Bone marrow (tissue), 2 donors: ENCODE measurements at regions not wholly inside any gene's neighbourhood (a gene's known extent, or its start where the extent isn't known, plus 50 kb on each side); places are given as distances from the start of the nearest gene placed in this dataset.
"Not testable (repeated sequence)": the region's sequence is repeated elsewhere in the genome, so short reads cannot be mapped to it uniquely, and the experiment has no call there.

Experiments used
- DNase-seq, 2 donors: peaks; one replicate each; lab custom pipeline; 2025; lab: John Stamatoyannopoulos, UW

DNA sequence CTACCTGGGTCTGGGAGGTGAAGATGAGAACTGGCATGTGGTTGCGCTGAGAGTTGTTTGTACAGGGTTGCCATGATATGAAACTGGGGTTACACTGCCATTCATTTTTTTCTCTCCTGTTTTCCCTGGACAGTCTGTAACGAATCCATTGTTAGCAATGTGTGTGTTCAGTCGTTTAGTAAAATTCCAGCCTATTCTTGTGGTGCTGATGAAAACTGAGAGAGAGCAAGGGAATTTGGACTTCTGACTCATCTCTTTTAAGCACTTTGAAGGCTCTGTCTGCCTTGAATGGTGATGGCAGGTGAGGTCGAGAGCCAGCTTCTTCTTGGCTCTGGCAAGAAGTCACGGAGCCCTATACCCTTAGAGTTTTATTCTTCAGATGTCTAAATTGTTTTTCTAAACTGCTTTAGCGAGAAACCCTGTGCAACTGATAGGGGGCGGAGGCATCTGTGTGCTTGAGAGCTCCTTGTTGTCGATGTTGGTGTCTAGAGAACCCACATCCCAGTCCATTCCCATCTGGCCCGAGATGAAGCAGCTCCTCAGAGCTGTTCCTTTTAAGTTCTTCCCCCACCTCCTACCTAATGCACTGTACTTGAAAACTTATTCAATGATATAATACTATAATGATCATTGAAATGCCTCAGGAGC, 204.4 kb downstream of the TMX1 start:
- DNase-seq: no peak

DNA sequence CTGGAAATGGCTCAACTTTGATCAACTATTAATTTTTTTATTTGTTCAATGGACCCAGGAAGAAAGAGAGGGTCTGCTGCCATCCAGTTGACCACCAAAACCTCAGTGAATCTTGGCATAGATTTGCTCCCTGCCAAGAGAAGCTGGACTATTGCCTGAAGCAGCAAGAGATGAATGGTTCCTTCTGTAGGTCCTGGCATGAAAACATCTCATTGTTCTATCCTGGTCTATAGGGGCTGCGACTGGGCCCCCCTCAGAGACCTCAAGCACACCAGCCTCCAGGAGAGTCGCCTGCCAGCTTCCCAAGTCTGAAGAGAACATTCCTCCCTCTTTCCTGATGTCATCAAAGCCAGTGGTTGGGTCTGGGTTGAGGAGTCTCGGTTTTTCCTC, 204.9 kb downstream of the TMX1 start:
- no peak for DNase-seq

DNA sequence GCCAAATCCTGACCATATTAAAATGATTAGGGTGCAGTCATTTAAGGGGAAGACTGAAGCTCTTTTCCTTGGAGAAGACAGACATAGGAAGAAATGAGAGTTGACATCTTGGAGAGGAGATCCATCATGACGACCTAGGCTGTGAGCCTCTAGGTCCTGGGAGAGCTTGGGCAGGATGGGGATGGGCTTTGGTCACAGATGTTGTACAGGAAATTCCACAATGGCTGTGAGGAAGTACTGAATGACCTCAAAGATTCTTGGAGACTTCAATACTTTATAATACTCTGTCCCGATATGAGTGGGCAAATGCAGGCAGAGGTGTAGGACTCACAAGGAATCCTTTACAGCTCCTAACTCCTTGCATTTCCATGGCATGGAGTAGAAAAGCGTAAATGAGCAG, 204.9 kb upstream of the FRMD6 start:
- no peak for DNase-seq

DNA sequence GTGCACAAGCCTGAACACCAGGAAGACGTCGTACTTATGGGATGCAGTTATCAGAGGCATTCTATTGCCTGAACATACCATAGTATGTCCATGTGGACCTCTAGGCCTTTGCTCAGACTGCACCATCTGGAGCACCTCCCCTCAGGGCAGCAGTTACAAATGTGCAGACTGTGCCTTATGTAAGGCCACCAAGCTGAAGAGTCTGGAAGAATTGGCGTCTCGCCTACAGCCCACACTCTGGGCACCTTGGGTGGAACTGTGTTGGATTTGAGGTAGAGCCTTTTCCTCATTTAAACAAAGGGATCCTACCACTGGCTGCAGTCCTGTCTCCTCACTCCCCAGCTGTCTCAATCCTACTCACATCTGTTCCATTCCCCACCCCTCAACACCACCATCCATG, 204.3 kb upstream of the FRMD6 start:
- DNase-seq: no peak

DNA sequence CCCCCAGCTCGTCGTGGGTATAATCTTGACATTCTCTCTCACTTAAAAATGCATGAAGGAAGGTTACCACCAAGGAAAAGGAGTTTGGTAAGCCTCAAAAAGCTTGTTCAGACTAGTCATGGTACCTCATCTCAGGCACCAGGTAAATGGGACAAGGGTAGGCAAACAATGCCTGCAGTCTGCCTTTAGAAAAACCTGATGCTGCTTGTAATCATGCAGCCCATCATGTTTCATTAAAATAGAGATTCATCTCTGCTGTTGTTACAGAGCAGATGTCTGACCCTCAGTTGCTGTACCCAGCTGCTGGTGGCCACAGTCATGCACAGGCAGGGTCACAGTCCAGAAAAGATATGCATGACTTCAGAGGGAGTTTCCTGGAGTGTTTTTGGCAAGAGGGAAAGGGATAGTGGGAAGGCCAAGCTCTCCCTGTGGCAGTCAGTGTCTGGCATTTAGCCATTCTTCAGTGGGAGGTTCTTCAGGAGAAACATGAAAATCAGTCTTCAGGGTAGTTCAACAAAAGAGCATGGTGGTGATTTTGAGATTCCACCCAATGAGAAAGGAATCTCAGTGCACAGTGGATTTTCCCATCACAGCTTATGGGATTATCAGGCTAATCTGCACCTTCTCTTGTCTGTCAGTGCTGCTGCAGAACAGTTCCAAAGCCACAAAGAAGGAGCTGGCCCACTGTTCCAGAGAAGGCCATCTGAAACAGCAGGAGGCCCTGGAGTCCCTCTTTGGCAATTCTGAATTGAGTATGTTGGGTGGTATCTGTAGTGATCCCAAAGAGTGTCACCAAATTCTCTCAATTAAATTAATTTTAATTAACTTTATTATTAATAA, 202.7 kb upstream of the FRMD6 start:
- no peak for DNase-seq

DNA sequence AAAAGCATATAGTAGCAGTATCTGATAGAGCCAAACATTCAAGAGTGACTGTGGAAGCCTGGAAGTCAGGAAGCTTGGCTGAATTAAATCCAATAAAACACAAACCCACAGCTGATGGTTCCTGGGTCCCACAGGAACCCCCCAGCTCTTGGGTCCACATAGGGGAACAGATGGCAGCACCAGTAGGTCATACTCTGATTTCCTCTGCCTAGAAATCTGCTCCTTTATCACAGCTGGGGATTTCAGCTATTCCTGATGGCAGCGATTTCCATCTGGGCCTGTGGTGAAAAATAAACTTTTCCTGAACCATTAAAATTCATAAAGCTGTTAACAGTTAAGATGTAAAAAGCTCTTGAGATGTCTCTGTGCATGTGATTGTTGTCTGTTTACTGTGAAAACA, 202.0 kb upstream of the FRMD6 start:
- no peak for DNase-seq

DNA sequence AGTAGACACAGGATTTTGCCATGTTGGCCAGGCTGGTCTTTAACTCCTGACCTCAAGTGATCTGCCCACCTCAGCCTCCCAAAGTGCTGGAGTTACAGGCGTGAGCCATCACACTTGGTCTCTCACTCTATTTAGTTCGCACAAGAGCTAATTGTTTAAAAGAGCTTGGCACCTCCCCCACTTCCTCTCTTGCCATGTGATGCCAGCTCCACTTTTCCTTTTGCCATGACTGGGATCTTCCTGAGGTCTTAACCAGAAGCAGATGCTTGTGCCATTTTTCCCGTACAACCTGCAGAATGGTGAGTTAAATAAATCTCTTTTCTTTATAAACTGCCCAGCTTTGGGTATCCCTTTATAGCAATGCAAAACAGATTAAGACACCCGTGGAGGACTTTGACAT, 200.1 kb upstream of the FRMD6 start:
- no peak for DNase-seq

DNA sequence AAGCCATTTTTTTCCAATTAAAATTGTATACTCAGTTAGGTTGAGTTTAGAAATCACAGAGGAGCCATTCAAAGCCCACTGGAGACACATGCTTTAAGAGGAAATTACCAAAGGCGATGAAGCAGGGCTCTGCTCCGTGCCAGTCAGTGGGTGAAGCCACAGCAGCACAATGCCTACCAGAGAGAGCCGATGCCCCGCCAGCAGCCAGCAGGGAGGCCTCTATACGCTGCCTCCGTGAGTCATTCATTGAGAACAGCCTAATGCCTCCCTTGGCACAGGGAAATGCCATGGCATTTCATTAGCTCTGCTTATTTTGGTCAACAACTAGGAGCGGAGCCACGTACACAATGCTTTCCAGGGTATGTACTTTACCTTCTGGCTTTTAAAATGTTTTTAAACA, 197.8 kb upstream of the FRMD6 start:
- DNase-seq: no peak

DNA sequence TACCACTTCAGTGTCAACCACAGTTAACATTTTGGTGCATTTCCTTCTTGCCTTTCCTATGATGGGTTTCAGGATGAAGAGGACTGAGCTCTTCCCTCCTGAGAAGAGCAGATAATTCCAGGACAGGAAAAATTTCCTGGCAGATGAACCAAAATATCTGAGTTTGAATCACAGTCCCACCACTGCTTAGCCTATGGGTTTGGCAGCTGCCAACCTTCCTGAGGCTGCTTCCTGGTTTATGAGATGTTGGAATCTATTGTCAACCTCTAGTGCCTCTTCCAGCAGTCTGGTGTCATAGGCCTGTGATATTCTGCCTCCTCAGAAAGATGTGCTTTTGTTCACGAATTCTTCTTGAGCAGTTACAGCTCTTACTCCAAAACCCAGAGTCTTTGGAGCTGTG, 197.4 kb upstream of the FRMD6 start:
- DNase-seq: no peak

DNA sequence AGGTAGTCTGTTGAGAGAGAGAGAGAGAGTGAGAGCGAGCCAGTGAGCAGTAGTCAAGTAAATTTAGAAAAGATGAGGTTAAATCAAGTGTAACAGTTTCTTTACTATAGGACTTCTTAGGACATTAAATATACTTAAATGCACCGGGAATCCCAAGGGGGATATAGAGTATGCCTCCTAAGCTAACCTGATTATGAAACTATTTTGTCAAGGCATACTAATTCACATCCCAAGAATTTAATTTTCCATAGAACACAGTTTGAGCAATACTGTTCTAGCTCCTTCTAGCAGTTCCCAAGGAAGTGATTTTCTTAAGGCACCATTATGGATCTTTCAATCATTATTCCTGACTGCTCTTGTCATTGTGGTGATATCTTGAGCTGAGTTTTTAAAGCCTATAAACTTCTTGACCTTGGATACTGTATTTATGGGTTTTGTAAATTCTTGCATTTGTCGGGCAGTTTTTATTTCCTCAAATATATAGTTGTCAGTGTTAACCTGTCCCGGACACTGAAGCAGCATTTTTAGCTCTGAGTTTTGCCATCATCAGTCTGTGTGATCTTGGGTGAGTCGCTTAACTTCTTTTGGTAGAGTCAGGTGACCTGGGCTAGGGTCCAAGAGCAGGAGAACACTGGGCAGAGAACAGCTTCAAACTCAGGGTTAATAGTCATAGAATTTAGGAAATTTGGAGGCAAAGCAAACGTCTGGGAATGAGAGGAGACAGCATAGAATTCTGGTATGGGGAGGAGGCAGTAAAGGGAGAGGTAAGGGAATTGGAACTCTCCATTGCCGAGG, 196.5 kb upstream of the FRMD6 start:
- no peak for DNase-seq

DNA sequence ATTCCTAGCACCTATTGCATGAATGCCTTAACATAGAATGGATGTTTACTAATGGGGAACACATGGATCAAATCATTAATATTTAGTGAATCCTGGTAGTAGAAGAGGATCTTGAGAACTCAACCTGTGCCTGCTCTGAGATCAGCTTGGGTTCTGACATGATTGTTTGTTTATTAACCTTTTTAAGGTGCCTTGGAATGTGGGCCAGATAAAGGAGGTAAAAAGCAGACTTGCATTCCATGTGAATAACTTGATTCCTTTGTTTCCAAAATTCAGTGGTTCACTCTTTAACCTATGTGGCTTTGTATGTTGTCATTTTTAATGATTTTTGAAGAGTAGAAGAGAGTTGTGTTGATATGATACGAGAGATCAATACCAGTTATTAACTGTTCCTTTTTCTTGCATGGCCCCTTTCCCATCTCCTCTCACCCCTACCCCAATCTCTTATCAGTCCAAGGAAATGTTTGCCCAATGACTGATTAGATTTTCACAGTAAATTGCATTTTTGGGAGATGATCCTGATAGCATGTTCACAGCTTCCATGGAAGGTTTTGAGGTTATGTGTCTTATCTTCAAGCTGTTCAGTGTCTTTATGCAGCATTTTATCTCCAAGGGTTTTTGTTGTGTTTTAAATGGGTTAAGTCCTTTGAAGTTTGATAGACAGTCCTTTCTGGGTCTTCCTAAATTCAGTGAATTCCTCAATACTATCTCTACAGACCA, 193.7 kb upstream of the FRMD6 start:
- no peak for DNase-seq

DNA sequence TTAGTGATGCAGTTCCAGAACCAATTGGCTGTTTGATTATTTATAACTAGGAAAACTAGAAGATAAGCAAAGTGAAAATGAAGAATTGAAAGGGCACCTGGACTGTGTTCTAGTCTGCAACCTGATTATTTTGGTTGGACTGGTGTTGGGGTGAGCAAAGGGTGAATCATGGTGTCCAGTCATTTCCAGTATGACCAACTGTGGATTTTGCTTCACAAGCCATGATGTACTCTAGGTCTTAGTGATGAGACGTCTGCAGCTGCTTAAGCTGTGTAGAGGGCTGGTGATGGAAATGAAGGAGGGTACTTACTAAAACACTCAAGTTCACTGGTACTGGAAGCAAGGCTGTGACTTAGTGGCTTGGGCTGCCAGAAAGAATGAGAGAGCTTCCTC, 193.2 kb upstream of the FRMD6 start:
- DNase-seq: no peak

DNA sequence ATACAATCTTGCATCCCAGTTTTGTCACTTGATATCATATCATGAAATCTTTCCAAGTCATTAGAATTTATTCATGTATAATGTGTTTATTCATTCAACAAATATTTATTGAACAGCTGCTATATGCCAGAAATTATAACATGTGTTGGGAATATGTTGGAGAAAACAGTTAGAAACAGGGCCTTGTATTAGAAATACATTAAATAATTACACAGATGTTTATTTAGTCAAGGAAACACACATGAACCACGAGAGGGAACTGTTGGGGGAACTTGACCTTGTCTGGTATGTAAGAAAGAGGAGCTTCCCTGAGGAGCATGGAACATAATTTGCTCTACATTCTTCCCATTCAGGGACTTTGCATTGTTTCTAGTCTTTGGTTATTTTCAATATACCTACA, 191.7 kb upstream of the FRMD6 start:
- DNase-seq: no peak

DNA sequence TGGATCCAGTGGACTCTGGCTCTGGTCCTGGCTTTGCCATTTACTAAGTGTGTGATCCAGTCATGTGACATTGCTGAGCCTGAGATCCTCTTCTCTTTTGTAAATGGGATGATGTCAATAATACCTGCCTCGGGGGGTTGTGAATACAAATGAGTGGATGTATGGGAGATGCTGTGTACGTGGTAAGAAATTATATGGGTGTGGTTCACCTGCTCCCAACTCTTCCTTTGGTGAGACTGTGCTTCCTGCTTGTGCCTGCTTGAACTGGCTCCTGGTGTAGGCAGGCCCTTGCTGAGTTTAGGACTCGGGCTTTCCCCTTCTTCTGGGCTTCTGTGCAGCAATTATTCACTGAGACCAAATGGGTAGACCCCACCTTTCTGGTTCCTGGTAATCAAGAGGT, 189.5 kb upstream of the FRMD6 start:
- DNase-seq: no peak

DNA sequence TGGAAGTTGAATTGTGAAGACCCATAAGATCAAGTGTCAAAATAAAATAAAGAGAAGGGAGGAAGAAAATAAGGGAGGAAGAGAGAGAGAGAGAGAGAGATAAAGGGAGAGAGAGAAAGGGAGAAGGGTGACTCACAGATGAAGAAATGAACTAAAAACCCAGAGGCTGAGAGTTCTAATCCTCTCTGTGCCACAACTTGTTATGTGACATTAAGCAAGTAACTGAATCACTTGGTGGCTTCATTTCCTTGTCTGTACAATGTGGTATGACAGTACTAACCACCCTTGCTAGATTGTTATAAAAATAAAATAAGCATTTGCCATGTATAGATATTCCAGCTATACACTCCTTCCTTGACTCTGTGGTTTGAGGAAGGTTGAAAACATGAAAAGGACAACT, 189.0 kb upstream of the FRMD6 start:
- DNase-seq: no peak

DNA sequence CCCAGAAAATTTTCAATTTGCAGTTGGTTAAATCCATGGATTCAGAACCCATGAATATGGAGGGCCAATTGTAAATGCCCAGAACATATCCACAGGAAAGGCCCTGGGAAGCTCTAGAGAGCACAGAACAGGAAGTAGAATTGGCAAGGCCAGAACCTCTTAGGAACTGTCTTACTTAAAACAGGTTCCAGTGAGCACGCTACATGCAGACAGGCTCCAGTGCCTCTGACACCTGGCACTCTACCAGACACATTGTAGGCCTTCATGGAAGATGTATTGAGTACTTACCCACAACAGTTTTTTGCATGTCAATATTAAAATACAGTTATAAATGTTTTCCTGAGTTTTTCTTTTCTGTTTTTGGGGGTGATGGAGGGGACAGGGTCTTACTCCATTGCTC, 188.2 kb upstream of the FRMD6 start:
- no peak for DNase-seq

DNA sequence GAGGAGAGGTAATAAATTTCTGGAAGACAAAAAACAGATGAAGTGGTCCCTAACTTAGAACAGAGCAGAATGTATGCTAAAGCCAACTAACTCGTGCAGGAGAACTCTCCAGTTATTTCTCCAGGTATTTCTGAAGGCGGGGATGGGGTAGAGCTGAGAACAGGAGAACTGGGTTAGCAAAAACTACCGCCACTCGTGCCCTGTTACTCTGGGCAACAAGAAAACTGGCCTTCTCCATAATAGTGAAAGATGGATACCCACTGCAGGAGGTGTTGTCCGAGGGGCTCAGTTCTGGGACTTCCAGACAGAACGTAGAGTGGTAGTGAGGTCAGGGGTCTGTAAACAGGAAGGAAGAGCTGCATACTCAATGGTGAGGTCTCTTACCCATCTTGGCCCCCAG, 187.3 kb upstream of the FRMD6 start:
- no peak for DNase-seq

DNA sequence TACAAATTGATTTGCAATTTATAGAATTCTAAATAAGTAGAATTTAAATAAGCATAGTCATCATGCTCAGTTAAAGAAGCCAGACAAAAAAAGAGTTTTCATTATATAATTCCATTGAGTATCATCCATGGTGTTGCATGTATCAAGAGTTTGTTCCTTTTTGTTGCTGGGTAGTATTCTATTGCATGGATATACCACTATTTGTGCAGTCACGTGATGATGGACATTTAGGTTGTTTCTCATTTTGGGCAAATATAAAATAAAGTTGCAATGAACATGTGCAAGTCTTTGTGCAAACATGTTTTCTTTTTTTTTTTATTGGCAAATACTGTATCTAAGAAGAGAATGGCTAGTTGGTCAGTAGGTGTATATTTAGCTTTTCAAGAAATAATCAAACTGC, 186.2 kb upstream of the FRMD6 start:
- no peak for DNase-seq

DNA sequence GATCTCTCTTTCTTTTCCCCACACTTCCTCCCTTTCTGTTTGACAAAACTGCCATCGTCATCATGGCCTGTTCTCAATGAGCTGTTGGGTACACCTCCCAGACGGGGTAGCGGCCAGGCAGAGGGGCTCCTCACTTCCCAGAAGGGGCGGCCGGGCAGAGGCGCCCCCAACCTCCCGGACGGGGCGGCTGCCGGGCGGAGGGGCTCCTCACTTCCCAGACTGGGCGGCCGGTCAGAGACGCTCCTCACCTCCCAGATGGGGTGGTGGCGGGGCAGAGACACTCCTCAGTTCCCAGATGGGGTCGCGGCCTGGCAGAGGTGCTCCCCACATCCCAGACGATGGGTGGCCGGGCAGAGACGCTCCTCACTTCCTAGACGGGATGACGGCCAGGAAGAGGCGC, 184.3 kb upstream of the FRMD6 start:
- not testable (repeated sequence) for DNase-seq

DNA sequence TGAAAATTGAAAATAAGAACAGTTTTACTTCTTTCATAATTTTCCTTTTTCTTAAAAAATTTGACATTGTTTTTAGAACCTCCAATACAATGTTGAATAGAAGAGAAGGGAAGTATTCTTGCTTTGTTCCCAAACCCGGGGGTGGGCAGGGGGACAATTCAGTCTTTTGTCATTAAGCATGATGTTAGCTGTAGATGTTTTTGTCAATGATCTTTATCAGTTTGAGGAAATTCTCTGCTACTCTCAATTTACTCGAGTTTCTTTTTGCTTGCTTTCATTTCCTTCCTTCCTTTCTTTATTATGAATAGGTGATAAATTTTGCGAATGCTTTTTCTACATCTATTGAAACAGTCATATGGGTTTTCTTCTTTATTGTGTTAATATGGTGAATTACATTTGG, 183.2 kb upstream of the FRMD6 start:
- DNase-seq: no peak

DNA sequence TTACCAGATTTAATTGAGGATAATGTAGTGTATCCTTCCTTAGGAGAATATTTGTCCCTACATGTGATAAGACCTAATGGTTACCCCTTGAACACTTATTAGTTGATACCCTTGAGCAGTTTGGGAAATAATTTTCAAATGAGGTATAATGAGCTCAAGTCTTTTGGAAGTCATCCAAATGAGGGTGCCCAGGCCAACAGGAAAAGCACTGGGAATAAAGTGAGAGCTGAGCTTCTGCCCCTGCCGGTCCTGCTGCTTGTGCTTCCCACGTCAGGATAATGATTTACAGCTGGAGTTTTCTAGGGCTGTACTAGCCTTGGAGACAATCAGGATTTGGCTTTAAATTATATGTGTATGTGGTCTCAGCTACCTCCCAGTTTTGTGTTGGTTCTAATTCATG, 178.8 kb upstream of the FRMD6 start:
- no peak for DNase-seq

DNA sequence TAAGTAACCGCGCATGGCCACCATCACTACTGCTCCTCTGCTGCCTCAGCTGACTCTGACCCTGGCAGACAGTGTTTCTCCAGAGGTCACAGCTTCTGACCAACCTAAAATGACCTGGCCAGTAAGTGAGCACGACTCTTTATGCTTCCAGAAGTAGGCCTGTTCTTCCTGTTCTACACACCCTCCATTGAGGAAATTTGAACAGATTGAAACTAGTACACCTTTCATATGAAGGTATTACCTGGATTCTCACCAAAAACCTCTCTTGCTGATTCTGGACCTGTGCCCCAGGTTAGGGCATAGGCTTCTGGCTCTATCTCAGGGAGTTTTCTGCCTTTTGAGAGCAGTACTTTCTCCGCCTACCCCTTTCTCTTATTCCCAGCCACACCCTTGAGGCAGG, 178.4 kb upstream of the FRMD6 start:
- DNase-seq: no peak
